Caco-2 (cell line): ENCODE measurements at regions not wholly inside any gene's neighbourhood (a gene's known extent, or its start where the extent isn't known, plus 50 kb on each side); places are given as distances from the start of the nearest gene placed in this dataset.

Source experiments
- BruUV-seq: library from RNA; stranded (reverse); fragments of 400-500 nt; replicated peaks from 2 replicates; lab custom pipeline; 2021; lab: Mats Ljungman, UMichigan
- CTCF ChIA-PET: fragments of 300-600 bp; sonication (Branson Sonifier 250); formaldehyde crosslinking; loops from one replicate; lab custom pipeline; 2022; ENCODE audit warnings: antibody characterized with exemption; lab: Charles Lee
- POLR2A ChIA-PET: fragments of 300-600 bp; sonication (Branson Sonifier 250); formaldehyde crosslinking; loops from one replicate; lab custom pipeline; 2022; ENCODE audit warnings: antibody characterized with exemption; lab: Charles Lee
- DNase-seq, 2 experiments: peaks; one replicate each; pipeline versions ENCODE4 v3.0.0 to v3.0.0-alpha.2; 2020 to 2022
- H3K27me3 ChIP-seq: replicated peaks from 2 replicates; pipeline ENCODE4 v1.6.0; 2011; ENCODE audit warnings: low read length; ENCODE audit not compliant: control insufficient read depth, insufficient read depth
- H3K36me3 ChIP-seq: 2 replicates; pipeline ENCODE4 v1.5.1; 2011; ENCODE audit warnings: low read length; ENCODE audit not compliant: control insufficient read depth, insufficient read depth
- H3K4me1 ChIP-seq: fragments of 250-450 bp; sonication (Bioruptor Pico); 2 replicates; pipeline ENCODE4 v1.5.1; 2020; ENCODE audit warnings: mild to moderate bottlenecking
- H3K4me3 ChIP-seq: 2 replicates; pipeline ENCODE4 v1.5.1; 2011; ENCODE audit warnings: low read depth, mild to moderate bottlenecking, control low read depth, low read length
- H3K9me3 ChIP-seq: fragments of 250-450 bp; sonication (Bioruptor Pico); 2 replicates; pipeline ENCODE4 v1.5.1; 2020; ENCODE audit warnings: mild to moderate bottlenecking, moderate library complexity
- H3K27ac Mint-ChIP-seq: one replicate; pipeline ENCODE4 v1.8.0; 2022; ENCODE audit warnings: mixed read lengths; ENCODE audit not compliant: unreplicated experiment
- H3K27me3 Mint-ChIP-seq: one replicate; pipeline ENCODE4 v1.8.0; 2022; ENCODE audit warnings: mixed read lengths; ENCODE audit not compliant: insufficient read depth, unreplicated experiment
- H3K36me3 Mint-ChIP-seq: one replicate; pipeline ENCODE4 v1.8.0; 2022; ENCODE audit warnings: mild to moderate bottlenecking, mixed read lengths; ENCODE audit not compliant: insufficient read depth, unreplicated experiment
- H3K4me1 Mint-ChIP-seq: one replicate; pipeline ENCODE4 v1.8.0; 2022; ENCODE audit warnings: low read depth, mixed read lengths; ENCODE audit not compliant: unreplicated experiment
- H3K4me3 Mint-ChIP-seq: one replicate; pipeline ENCODE4 v1.8.0; 2022; ENCODE audit warnings: mild to moderate bottlenecking, moderate library complexity, mixed read lengths; ENCODE audit not compliant: unreplicated experiment
- H3K9me3 Mint-ChIP-seq: one replicate; pipeline ENCODE4 v1.8.0; 2022; ENCODE audit warnings: mixed read lengths; ENCODE audit not compliant: unreplicated experiment
- CTCF ChIP-seq, 2 experiments: fragments of 200-600 bp in 1 of 2; IDR thresholded peaks; 1 replicate in 1 of 2; 2 replicates in 1 of 2; pipeline versions ENCODE4 v1.5.1 to v1.8.0; 2011 to 2022; ENCODE audit warnings: antibody characterized with exemption in 1 of 2, control low read depth in 1 of 2, inconsistent platforms in 1 of 2, low read depth in 1 of 2, low read length in 1 of 2, mild to moderate bottlenecking in 1 of 2, moderate library complexity in 1 of 2; ENCODE audit not compliant: insufficient read depth in 1 of 2, severe bottlenecking in 1 of 2, unreplicated experiment in 1 of 2
- intact Hi-C: fragments of 100-400 bp; cut with micrococcal nuclease; formaldehyde crosslinking; loops from one replicate; pipeline ENCODE4 v1.10.0; 2022; ENCODE audit not compliant: unreplicated experiment

DNA sequence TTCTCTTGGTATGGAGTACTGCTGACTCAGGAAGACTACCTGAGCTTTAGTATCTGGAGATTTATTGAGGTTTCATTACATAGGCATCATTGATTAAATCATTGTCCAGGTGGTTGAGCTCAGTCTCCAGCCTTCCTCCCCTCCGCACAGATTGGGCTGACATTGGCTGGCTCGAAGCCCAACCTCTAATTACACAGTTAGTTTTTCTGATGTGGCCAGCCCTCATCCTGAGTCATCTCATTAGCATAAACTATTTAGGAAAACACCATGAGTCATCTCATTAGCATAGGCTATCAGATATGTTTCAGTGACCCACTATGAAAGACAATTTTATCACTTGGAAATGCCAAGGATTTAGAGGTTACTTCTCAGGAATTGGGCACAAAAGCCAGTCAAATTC is 93.9 kb upstream of the ANKRD50 start:
- intact Hi-C loops: no loop called here
- Histone ChIP-seq H3K9me3 (no peaks in the 10 kb centered on the region), H3K36me3 (no peaks in the 10 kb centered on the region), H3K4me3 (no peak overlapping the region), H3K27me3 (no peaks in the 10 kb centered on the region), H3K4me1 (no peaks in the 10 kb centered on the region)
- no TSS peak for BruUV-seq
- POLR2A ChIA-PET: no interaction called here
- Mint-ChIP-seq H3K4me1 (no peaks in the 10 kb centered on the region), H3K9me3 (peaks cover 4% of the 10 kb centered on the region), H3K4me3 (no peak overlapping the region), H3K27ac (no peak overlapping the region), H3K27me3 (no peaks in the 10 kb centered on the region), H3K36me3 (no peaks in the 10 kb centered on the region)
- CTCF ChIA-PET: no interaction called here
- DNase-seq: no peak
- TF ChIP-seq CTCF (IDR thresholded peaks at IDR 0.05; ENCODE audit: insufficient read depth in 1 of 2, low read depth in 1 of 2, low read length in 1 of 2, severe bottlenecking in 1 of 2, unreplicated experiment in 1 of 2): no peak

- DNase-seq: no peak
- no peak overlapping the region for H3K4me3 ChIP-seq
- H3K9me3 ChIP-seq: no peaks in the 10 kb centered on the region
- H3K36me3 ChIP-seq: no peaks in the 10 kb centered on the region
- H3K27me3 Mint-ChIP-seq: no peaks in the 10 kb centered on the region
- H3K27me3 ChIP-seq: no peaks in the 10 kb centered on the region
- TF ChIP-seq CTCF (IDR thresholded peaks at IDR 0.05; ENCODE audit: insufficient read depth in 1 of 2, low read depth in 1 of 2, low read length in 1 of 2, severe bottlenecking in 1 of 2, unreplicated experiment in 1 of 2): no peak
- H3K4me3 Mint-ChIP-seq: no peak overlapping the region
- no TSS peak for BruUV-seq
- H3K27ac Mint-ChIP-seq: no peak overlapping the region
- no peaks in the 10 kb centered on the region for H3K9me3 Mint-ChIP-seq
- intact Hi-C loops: no loop called here
- no peaks in the 10 kb centered on the region for H3K36me3 Mint-ChIP-seq
- H3K4me1 ChIP-seq: no peaks in the 10 kb centered on the region
- POLR2A ChIA-PET: no interaction called here
- H3K4me1 Mint-ChIP-seq: no peaks in the 10 kb centered on the region
- CTCF ChIA-PET: no interaction called here
Measured at GRCh38 chr4:124804584-124804983, 92.1 kb upstream of the ANKRD50 start.

DNA sequence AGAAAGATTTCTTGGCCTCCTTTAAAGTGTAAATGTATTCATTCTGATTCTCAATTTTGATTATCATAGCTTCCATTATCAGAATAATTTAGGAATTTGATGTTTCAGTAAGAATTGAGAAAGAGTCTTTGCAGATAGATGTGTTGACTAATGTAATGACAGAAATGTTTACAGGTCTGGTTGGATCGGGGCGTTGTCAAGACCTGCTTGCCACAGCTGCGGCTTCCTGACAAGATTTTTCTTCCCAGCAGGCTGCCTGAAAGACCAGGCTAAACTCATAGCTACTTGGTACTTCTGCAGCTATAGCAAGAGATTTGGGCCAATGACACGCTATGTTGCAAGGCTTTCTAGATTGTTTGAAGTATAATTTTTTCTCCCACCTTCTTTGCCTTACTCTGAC is 91.5 kb upstream of the ANKRD50 start:
- H3K27me3 Mint-ChIP-seq: no peaks in the 10 kb centered on the region
- no peaks in the 10 kb centered on the region for H3K36me3 Mint-ChIP-seq
- H3K4me3 Mint-ChIP-seq: no peak overlapping the region
- ChIA-PET POLR2A (no interaction called here), CTCF (no interaction called here)
- BruUV-seq: no TSS peak
- H3K4me1 Mint-ChIP-seq: no peaks in the 10 kb centered on the region
- no peaks in the 10 kb centered on the region for H3K36me3 ChIP-seq
- no peaks in the 10 kb centered on the region for H3K4me1 ChIP-seq
- no peaks in the 10 kb centered on the region for H3K9me3 Mint-ChIP-seq
- H3K27ac Mint-ChIP-seq: no peak overlapping the region
- no peak overlapping the region for H3K4me3 ChIP-seq
- intact Hi-C loops: no loop called here
- no peaks in the 10 kb centered on the region for H3K9me3 ChIP-seq
- no peaks in the 10 kb centered on the region for H3K27me3 ChIP-seq
- no peak for DNase-seq
- no peak for TF ChIP-seq CTCF (IDR thresholded peaks at IDR 0.05; ENCODE audit: insufficient read depth in 1 of 2, low read depth in 1 of 2, low read length in 1 of 2, severe bottlenecking in 1 of 2, unreplicated experiment in 1 of 2)
